ENCODE measurements at regions not wholly inside any gene's neighbourhood (a gene's known extent, or its start where the extent isn't known, plus 50 kb on each side); places are given as distances from the start of the nearest gene placed in this dataset.

DNA sequence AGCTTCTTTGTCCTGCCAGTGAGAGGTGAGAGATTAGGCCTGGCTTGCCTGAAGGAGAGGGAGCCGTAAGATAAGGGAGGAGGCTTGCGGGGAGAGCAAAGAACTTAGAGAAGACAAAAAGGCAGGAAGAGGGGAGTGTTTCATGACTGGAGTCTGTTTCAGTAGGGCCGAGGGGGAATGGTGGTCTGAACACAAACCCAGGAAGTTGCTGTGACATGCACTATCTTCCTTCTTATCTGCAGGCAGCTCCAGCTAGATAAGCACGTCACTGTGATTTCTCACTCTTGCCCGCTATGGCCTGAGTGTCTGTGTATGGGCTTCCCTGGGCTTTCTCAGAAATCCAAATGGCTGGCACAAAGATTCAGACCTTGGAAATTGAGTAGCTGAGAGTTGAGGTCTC is 307.5 kb upstream of the CLINT1 start:
- DNase-seq (ENCODE audit: low spot score) (no peak), FAIRE-seq (no peak)

DNA sequence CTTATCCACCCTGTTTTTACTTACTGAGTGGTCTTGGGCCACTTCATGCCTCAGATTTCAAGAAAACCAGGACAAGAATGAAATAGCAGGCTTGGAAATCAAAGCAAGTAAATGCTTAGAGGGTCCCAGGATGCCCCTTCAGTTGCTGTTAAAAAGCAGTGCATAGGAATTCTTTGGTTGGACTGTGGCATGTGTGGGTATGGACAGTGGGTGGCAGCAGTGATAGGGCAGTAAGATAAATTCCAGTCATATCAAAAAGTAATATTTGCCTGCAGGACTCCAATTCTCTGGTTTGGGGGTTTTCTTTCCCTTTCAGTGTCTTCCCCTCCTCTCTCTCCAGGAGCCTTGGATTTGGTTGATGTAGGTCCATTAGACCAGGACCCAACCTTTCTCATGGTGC is 306.7 kb upstream of the CLINT1 start:
- no peak for FAIRE-seq

DNA sequence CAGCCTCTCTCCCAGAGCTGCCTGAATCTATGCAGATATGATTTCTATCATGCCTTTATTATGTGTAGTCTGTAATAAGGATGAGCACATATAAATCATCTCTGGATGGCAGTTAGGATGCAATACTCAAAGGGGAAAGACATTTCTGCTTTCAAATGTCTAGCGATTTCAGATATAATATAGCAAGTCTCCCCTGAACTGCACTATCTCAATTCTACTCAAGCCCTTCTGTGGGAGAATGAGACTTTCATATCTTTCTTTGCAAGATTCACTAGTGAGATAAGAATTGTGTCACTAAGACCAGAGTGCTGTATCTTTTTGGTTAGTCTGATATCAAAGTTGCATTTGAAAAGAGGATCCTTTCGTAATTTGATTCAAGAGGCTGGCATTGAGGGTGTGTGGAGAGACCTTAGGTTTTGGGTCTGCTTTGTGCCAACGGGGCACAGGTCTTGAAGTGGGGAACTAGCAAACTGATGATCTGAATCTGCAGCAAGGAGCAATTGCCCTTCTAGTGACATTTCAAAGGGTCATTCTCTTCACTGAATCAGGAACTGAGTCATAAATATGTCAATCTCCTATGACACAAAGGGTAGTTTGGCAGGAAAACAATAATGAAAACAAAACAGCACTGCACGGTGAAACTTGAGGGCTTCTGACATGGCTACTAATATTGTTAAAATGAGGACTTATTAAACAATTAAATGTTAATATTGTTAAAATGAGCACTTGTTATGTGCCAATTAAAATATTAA is 305.5 kb upstream of the CLINT1 start:
- FAIRE-seq (no peak), DNase-seq (ENCODE audit: low spot score) (no peak)

More for the DNA sequence above, 306.7 kb upstream of the CLINT1 start:
- no peak for DNase-seq (ENCODE audit: low spot score)

DNA sequence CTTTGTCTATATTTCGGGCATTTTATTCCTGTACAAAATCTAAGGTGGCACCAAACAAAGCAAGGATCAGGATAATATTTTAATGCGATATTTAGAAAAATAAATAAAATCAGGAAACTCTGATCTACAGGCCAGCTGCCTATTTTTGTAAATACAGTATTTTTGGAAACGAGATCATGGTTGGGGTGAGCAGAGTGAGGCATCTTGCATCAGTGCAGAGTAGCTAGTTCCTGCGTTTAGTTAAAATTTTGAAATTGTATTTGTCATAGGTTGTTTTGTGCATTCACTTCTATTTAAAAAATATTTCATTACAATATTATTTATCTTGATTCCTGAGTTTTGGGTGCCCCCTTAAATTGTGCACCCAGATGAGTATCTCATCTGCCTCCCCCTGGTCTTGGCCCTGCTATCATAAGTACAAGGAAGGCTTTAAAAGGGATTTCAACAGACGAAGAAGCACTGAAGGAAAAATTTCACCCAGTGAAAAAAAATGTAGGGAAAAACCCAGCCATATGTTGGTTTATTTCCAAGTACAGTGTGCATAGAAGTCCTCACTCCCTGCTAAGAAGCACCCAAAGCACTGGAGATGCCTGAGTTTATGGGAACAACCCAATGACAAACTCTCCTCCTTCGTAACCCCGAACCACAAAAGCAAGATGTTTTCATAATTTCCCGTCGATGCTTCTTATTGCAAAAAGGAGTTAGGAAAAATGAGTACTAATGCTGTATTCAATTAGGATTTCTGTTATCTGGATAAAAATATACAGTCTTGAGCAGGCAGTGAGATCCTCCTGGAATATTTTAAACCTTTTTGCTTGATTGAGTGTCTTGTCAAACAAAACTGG is 304.7 kb upstream of the CLINT1 start:
- FAIRE-seq, result no peak
- no peak for DNase-seq (ENCODE audit: low spot score)

DNA sequence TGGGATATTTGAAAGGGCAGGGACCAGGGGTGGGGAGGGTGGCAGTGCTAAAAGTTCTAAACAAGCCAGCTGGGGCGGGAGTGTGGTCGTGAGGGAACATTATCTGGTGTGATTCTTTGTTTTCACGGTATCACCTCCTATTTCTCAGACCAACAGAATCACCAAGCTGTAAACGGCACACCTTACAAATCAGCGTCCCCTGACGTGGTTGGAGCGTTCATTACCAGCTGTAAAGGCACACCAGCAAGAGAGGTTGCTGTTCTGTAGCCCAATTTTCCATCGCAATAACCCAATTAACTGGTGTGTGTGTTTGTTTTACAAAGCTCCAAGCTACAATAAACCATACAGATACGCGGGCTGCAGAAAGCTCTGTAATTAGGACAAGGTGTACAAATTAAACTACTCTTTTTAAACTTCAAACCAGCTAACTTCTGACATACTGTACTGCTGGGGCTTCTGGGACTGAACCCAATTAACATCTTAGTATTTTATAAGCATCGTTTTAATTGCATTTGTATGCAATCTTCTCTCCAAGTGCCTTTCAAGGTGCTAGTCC is 303.6 kb upstream of the CLINT1 start:
- FAIRE-seq, result no peak
- DNase-seq (ENCODE audit: low spot score), result no peak

DNA sequence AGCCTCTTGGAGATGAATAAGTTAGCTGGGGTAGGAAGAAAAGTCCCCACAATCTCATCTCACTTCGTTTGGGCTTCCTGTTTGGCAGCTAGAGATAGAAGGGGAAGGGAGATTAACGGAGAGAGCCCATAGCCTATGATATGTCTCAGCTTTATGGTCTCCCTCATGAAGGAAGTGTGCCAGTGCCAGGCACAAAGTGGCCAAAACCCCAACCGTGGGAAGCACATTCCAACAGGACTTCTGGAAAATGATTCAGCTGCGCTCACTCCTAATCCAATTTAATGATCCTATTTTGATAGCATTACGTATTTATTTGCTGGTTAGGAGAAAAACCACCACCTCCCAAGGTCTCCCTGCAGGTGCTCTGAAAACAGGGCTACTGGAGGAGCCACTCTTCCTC is 303.1 kb upstream of the CLINT1 start:
- DNase-seq (ENCODE audit: low spot score), result no peak
- no peak for FAIRE-seq

DNA sequence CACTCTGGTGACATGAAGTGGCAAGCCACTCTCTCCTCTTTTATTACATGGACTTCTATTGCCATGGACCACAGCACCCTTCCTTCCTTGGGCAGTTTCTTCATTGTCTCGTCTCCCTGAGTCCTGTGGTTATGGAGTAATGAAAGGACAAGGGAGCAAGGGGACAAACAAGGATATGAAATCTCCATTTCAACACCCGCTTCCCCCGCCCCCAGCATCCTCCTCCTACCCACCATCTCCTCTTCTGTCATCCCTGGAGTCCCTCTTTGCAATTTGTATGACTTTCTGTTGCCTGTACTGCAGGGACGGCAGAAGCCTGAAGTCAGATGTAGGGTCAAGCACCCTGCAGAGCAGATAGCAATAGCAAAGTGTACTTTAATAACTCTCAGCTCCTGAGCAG is 300.7 kb upstream of the CLINT1 start:
- FAIRE-seq, result no peak
- no peak for DNase-seq (ENCODE audit: low spot score)

DNA sequence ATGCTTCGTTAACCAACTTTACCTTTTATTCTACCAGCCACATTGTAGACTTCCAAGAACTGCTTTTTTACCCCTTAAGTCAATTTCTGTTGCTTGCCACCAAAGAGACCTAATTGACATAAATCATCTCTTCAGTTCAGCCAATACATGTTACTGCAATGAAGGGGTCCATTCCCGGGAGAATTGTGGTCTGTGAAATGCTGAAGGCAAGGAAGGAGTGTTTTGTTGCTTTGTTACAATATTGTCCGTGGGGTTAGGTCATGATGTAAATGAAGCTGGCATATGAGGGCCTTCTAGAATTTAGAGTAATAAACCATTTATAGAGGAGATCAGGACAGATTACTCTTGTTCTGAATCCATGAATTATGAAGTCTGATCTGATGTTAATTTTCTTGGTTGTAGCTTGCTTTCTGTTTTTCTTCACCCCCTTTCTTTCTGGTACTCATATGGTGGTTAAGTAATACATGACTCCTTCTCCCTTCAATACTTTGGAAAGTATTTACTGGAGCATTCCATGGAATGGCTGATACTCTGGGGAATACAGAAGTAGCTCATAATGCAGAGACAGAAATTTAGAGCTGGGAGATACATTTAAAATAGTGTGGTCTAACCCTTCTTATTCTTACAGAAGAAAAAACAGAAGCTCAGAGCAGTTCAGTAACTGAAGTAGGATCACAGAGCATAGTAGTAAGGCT is 297.0 kb upstream of the CLINT1 start:
- FAIRE-seq, result no peak
- no peak for DNase-seq (ENCODE audit: low spot score)

DNA sequence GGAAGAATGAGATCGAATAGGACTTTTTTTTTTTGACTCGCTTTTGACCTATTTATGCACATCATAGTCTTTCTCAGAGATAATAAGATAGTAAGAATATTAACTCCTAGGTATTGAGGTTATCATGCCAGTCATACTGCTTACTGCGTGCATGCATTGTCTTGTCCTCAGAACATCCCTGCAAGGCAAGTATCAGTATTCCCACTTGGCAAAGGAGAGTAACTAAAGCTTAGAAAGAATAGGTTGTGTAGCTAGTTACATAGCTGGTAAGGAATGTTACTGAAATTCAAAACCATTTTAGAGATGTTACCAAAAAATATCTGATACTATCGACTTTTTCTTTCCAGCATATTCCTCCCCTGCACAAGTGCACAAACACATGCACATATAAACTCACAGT is 296.1 kb upstream of the CLINT1 start:
- no peak for FAIRE-seq
- DNase-seq (ENCODE audit: low spot score), result no peak

DNA sequence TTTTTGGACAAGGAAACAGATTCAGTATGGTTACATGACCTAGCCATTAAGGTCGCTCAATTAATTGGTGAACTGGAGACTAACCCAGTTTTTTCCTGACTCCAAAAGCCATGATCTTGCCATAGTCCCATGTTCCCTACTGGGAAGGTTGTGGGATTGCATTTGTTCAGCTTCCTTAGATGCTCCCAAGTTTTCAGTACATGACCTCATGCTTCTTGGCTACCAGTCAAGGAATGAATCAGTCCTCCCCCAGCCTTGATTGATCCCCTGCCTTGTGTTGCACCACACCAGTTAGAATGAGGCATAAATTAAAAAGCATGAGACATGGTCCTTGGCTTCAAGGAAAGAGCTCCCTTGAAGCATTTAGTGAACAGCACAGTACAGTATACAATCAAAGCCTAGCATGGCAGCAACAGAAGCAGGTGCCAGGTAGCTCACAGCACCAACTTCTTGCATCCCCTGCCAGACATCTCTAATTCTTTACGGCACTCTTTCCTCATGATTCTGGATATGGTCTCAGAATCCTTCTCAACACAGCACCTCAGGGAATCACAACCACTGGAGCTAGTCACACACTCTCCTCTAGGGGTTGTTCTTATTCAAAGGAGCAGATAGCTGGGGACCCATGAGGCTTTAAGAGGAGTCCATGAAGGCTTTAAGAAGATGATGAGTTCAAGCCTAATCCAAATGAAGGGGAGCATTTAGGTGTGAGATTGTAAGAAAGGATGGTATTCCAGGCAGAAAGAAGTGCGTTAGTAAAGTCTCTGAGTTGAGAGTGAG is 295.5 kb upstream of the CLINT1 start:
- DNase-seq (ENCODE audit: low spot score) (peak; percentile 18), FAIRE-seq (no peak)

DNA sequence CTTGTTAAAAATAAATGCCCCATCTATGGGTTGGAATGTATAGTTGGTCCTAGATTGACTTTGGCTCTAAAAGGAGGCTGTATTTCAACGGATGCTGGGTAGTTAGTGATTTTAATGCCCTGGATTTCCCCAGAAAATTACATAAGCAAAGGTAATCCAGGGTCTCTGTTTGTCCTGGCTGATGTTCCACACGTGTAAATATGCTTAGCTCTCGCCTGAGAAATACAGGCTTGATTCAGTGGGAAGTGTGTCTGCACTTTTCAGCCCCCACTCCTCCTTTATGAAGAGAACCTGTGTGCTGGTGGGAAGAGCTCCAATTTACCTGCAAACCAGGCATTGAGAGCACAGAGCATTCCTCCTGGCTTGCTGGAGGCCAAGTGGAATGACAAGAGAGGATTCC is 294.6 kb upstream of the CLINT1 start:
- no peak for DNase-seq (ENCODE audit: low spot score)
- no peak for FAIRE-seq

DNA sequence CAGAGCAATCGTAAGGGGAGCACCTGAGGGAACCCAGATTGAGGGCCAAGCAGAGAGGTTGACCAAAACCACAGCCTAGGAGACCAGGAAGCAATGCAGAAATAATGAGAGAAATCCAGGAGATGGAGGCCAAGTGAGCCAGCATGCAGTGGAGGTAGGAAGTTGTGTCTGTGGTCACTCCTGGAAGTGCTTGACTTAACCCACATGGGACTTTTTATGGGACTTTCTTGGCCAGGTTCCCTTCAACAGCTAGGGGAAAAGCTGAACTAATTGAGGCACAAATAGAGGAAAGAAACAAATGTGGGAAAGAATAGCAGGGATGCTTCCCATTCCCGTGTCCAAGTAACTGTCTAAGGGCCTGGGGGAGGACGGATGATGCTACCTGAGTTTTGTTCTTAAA is 293.2 kb upstream of the CLINT1 start:
- no peak for FAIRE-seq
- DNase-seq (ENCODE audit: low spot score), result no peak

DNA sequence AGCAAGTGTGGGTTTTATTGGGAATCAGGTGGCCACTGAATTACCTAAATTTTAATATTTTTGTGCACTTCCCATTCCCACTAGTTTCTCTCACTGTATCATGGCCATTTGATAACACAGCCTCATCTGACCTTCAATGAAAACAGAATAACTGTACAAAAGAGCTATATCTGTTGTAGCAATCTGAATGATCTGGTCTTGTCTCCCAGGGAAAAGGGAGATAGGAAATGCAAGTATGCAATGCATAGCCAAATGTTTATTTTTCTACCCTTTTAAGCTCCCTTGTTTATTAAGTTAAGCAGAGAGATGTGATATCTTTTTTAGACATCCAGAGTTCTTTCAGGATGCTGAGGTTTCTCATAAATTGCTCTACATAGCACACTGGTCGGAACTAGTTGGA is 288.3 kb upstream of the CLINT1 start:
- no peak for FAIRE-seq
- no peak for DNase-seq (ENCODE audit: low spot score)

DNA sequence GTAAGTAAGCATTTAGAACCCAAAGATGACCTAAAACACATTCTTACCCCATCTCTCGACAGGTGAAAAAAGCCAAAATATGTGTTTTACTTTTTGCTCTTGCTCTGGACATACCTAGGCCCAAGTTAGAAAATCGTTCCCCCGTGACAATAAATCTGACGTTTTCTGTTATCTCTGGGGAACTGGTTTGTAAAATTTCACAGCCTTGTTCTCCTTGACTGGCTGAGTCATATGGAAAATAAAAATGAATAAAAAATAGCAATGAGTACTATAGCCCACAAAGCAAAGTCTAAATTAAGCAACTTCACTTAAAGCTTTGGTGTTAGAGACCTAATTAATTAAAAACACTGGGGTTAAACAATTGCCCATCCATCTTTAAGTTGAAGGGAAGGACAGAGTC is 286.9 kb upstream of the CLINT1 start:
- DNase-seq (ENCODE audit: low spot score) (no peak), FAIRE-seq (no peak)

DNA sequence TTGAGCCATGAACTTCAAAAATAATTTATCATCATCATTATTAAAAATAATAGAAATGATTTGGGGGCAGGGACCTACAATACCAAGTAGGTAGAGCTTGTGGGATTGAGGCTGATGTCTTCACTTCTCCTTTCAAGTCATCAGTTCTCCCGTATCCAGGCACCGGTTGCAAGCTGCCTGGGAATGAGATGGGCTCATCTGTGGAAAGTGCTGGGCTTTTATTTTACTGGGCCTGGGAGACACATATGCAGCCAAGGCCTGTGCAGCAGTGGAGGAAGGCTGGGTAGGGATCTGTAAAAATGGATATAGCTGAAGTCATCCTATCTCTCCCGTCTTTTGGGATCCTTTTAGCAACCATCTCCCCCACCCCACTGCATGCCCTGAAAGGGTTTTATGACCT is 284.1 kb upstream of the CLINT1 start:
- no peak for FAIRE-seq
- DNase-seq (ENCODE audit: low spot score), result no peak

DNA sequence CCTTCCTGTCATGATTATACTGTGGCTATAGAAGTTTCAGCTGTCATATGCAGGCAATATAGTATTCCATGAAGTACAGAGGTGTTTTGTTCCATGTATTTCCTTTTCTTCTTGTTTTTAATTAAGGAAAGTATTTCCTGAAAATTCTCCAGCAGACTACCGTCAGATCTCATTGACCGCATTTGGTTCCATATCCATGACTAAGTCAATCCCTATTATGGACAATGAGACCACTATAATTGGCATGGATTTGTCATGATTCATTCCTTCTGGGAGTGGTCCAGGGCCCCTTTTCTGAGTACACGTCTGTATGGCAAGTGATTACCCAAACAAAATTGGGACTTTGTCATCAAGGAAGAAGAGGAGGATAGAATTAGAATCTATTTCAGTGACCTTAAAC is 283.2 kb upstream of the CLINT1 start:
- FAIRE-seq, result no peak
- no peak for DNase-seq (ENCODE audit: low spot score)

DNA sequence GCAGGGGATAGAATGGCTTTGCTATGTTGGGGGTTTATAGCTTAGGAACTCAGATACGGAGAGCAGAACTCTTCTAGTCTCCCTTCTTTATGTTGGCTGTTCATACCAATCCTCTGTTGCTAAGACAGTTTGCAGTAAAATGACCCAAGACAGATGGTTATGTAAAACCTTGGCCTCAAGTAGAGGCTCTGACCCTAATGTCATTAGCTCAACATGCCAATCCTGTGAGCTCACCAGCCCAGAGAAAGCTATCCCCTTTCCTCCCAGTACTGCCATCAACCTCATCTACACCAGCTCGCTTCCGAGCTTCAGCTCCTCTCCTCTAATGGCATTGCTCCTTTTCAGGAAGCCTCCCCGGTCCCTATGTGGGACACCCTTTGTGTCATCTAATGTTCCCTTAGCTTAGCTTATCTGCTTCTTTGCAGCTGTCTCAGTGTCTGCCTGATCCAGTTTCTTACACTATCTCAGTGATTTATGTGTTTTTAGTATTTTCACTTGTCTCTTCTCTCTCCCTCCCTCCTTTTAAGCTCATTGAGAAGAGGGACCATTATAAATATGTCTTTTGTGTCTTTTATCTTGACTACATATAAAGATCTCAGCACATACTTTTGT is 281.3 kb upstream of the CLINT1 start:
- DNase-seq (ENCODE audit: low spot score) (no peak), FAIRE-seq (no peak)

DNA sequence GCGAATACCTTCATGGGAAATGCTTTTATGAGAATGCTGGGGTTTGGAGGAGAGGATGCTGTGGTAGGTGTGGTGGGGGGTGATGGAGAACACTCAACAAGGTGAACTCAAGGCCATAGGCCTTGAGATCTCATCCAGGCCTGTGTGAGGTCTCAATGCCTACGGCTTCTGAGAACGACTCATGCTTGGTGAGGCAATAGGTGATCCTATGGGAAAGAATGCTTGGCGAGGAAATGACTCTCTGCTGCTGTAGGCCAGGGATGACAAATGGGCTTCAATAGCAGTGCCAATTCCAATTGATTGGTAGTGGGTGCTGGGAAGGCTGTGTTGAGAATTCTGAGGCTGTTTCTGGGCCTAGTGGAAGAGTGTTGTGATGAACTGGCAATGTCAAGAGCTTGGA is 280.2 kb upstream of the CLINT1 start:
- no peak for FAIRE-seq
- DNase-seq (ENCODE audit: low spot score), result no peak

DNA sequence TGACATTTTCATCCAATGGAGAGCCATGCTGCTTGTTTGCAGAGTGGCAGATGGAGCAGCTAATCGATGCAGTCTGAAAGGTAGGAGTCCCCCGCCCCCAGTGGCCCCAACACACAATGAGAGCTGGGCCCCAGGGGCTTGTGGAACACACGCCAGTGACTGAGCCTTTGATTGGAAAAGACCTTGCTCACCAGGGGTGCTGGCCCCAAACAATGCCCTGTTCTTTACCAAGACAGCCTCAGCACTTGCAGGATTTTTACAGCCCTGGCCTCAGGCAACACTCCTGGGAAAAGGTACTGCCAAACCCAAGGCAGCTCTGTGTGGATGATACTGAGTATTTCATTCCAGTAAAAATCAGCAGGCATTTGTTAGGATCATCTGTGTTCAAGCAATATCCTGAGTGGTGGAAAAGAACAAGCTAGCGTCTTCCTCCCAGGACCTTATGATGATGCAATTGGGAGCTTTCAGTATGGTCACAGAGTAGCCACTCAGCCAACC is 276.8 kb upstream of the CLINT1 start:
- DNase-seq (ENCODE audit: low spot score), result no peak
- FAIRE-seq, result no peak

DNA sequence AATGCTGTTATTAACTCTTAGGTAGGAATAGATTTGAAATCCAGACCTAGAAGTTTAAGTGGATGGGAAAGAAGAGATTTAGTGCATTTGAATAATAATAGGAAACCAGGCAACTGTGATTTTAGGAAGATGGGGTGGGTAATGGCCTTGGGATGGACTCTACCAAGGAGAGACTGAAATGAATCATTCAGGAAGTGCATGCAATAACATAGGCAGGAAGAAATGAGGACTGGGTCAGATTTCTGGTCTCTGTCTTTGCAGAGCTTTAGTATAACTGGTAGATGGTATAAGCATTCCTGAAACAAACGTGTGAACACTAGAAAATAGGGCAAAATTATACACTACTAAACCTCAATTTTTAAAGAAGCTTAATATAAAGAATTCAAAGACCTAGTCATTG is 274.4 kb upstream of the CLINT1 start:
- FAIRE-seq, result no peak
- no peak for DNase-seq (ENCODE audit: low spot score)

DNA sequence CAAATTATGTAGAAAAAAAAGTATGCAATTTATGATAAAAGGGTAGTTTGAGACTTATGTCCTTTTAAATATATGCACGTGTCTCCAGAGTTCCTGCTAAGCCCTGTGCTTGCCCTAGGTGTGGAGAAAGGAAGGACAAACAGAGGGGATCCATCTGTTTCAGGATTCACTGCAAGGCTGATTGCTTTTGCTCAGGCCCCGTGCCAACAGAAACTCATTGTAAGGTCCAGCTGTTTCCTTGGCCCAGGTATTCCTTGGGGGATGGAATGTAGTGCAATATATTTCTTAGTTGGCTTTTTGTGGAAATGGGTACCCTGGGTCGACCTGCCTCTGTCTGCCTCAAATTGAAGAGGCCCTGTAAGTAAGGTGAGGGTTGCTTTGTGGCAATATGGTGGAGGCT is 268.6 kb upstream of the CLINT1 start:
- DNase-seq (ENCODE audit: low spot score) (no peak), FAIRE-seq (no peak)

Data from RCC 7860 (cell line).